ENCODE measurements at regions not wholly inside any gene's neighbourhood (a gene's known extent, or its start where the extent isn't known, plus 50 kb on each side); places are given as distances from the start of the nearest gene placed in this dataset.

GRCh38 chr18:41199212-41199611, 755.8 kb upstream of the PIK3C3 start:
- CTCF ChIA-PET (ENCODE audit: partially characterized antibody): interaction anchor here (0.8 kb wide), 1 partner anchor 22 kb away, joined by 3 read pairs; no protein-coding TSS in a partner anchor
- no peak overlapping the region for H4K8ac ChIP-seq (ENCODE audit: extremely low read depth, insufficient read depth, low read length)
- H3K9ac ChIP-seq (replicated peaks in 1 of 4; ENCODE audit: extremely low read depth in 1 of 4, low read depth in 3 of 4, low read length in 3 of 4): no peak overlapping the region
- H3K27me3 ChIP-seq (replicated peaks in 1 of 4; ENCODE audit: control insufficient read depth in 3 of 4, extremely low read depth in 1 of 4, insufficient read depth in 3 of 4, low read length in 3 of 4): no peaks in the 10 kb centered on the region
- H3K18ac ChIP-seq (ENCODE audit: extremely low read depth, low read length): no peak overlapping the region
- no peak overlapping the region for H2BK120ac ChIP-seq (replicated peaks; ENCODE audit: low read depth, low read length)
- no peaks in the 10 kb centered on the region for H3K79me1 ChIP-seq (ENCODE audit: low read depth, low read length)
- DNase-seq (ENCODE audit: low read depth in 1 of 2, low spot score in 2 of 2) (no peak), FAIRE-seq (no peak)
- H3K79me2 ChIP-seq (ENCODE audit: control insufficient read depth in 1 of 2, insufficient read depth in 2 of 2, low read length in 2 of 2): no peaks in the 10 kb centered on the region
- H2BK20ac ChIP-seq (ENCODE audit: low read length): no peak overlapping the region
- POLR2A ChIA-PET (ENCODE audit: partially characterized antibody): no interaction called here
- H2AK5ac ChIP-seq (ENCODE audit: low read depth, low read length): no peak overlapping the region
- no peak overlapping the region for H2BK12ac ChIP-seq (ENCODE audit: low read depth, low read length)
- H2AFZ ChIP-seq (ENCODE audit: low read length): no peak overlapping the region
- no peaks in the 10 kb centered on the region for H4K20me1 ChIP-seq (replicated peaks in 1 of 2; ENCODE audit: control insufficient read depth in 1 of 2, insufficient read depth in 2 of 2, low read length in 2 of 2)
- peaks cover 6 to 9% of the 10 kb centered on the region in 2 experiments; a peak in 3 of 4 replicates for H3K9me3 ChIP-seq (ENCODE audit: insufficient read depth in 2 of 2, low read depth in 1 of 2, low read length in 1 of 2)
- no peak overlapping the region for H3K4me3 ChIP-seq (ENCODE audit: extremely low read depth in 1 of 4, insufficient read depth in 2 of 4, low read depth in 3 of 4, low read length in 4 of 4)
- no peak overlapping the region for H3K23ac ChIP-seq (ENCODE audit: insufficient read length)
- H3K4me2 ChIP-seq (ENCODE audit: insufficient read depth in 1 of 2, low read depth in 2 of 2, low read length in 2 of 2): no peak overlapping the region
- H3K4ac ChIP-seq (replicated peaks; ENCODE audit: insufficient read length, low read depth, low read length): no peak overlapping the region
- H2BK15ac ChIP-seq (ENCODE audit: low read length): no peak overlapping the region
- H3K23me2 ChIP-seq (ENCODE audit: low read depth, low read length): no peaks in the 10 kb centered on the region
- H3K14ac ChIP-seq (ENCODE audit: insufficient read length): no peak overlapping the region
- no peak overlapping the region for H4K5ac ChIP-seq (ENCODE audit: insufficient read length, low read depth, low read length)
- no peak overlapping the region for H3K27ac ChIP-seq (ENCODE audit: low read depth, low read length)
- H2BK5ac ChIP-seq (ENCODE audit: low read depth, low read length): no peak overlapping the region
- H4K91ac ChIP-seq (replicated peaks; ENCODE audit: insufficient read length, low read length): no peak overlapping the region
- no peaks in the 10 kb centered on the region for H3K4me1 ChIP-seq (replicated peaks in 1 of 4; ENCODE audit: control insufficient read depth in 3 of 4, insufficient read depth in 4 of 4, low read length in 3 of 4)
- no peak overlapping the region for H3K56ac ChIP-seq (replicated peaks; ENCODE audit: insufficient read length, low read depth, low read length)
- no peaks in the 10 kb centered on the region; a peak in 2 of 8 replicates for H3K36me3 ChIP-seq (ENCODE audit: control insufficient read depth in 2 of 4, insufficient read depth in 4 of 4, low read length in 3 of 4)
- no peak for TF ChIP-seq TCF12 (IDR thresholded peaks at IDR 0.05; ENCODE audit: low read depth, low read length)
- TF ChIP-seq HDAC6 (IDR thresholded peaks at IDR 0.05; ENCODE audit: low read depth, low read length): no peak
- no peak for TF ChIP-seq FOSL1 (IDR thresholded peaks at IDR 0.05; ENCODE audit: insufficient read depth, low read depth, low read length)
- TF ChIP-seq TAF1 (IDR thresholded peaks at IDR 0.05; ENCODE audit: low read depth, low read length): no peak
- TF ChIP-seq SUZ12 (IDR thresholded peaks at IDR 0.05; ENCODE audit: low read length): no peak
- no peak for TF ChIP-seq KDM5A (IDR thresholded peaks at IDR 0.05; ENCODE audit: low read length)
- no peak for TF ChIP-seq KDM4A (IDR thresholded peaks at IDR 0.05; ENCODE audit: low read depth, low read length, severe bottlenecking)
- no peak for TF ChIP-seq SIRT6 (IDR thresholded peaks at IDR 0.05; ENCODE audit: low read length)
- no peak for TF ChIP-seq MAX (IDR thresholded peaks at IDR 0.05)
- TF ChIP-seq CREB1 (IDR thresholded peaks at IDR 0.05): no peak
- TF ChIP-seq SP4 (IDR thresholded peaks at IDR 0.05; ENCODE audit: low read length): no peak
- TF ChIP-seq EZH2 (IDR thresholded peaks at IDR 0.05; ENCODE audit: low read depth, low read length, severe bottlenecking): no peak
- no peak for TF ChIP-seq SIN3A (conservative IDR thresholded peaks at IDR 0.05 in 1 of 2, IDR thresholded peaks at IDR 0.05 in 1 of 2; ENCODE audit: low read depth in 1 of 2, low read length in 2 of 2)
- no peak for TF ChIP-seq POU5F1 (IDR thresholded peaks at IDR 0.05; ENCODE audit: low read depth, low read length)
- no peak for TF ChIP-seq ASH2L (IDR thresholded peaks at IDR 0.05; ENCODE audit: low read length)
- no peak for TF ChIP-seq POLR2A (IDR thresholded peaks at IDR 0.05; ENCODE audit: control extremely low read depth in 1 of 2, low read depth in 2 of 2, low read length in 2 of 2)
- TF ChIP-seq CHD1 (IDR thresholded peaks at IDR 0.05; ENCODE audit: low read depth, low read length): no peak
- no peak for TF ChIP-seq JUN (IDR thresholded peaks at IDR 0.05; ENCODE audit: low read depth, low read length)

Measured in H1 (cell line).